Panc1 (cell line): ENCODE measurements at regions not wholly inside any gene's neighbourhood (a gene's known extent, or its start where the extent isn't known, plus 50 kb on each side); places are given as distances from the start of the nearest gene placed in this dataset.

Experiments used
- ATAC-seq: fragments of 200-7000 bp; cut with Tn5 transposase; 2 replicates; pipeline ENCODE4 v1.9.1; 2020; ENCODE audit warnings: mild to moderate bottlenecking, moderate library complexity
- BruUV-seq: library from RNA; stranded (reverse); fragments of 400-500 nt; replicated peaks from 2 replicates; lab custom pipeline; 2021; lab: Mats Ljungman, UMichigan
- CTCF ChIA-PET: fragments of 300-600 bp; sonication (Branson Sonifier 250); formaldehyde crosslinking; loops from one replicate; lab custom pipeline; 2022; ENCODE audit warnings: antibody characterized with exemption; lab: Charles Lee
- POLR2A ChIA-PET: fragments of 300-600 bp; sonication (Branson Sonifier 250); formaldehyde crosslinking; loops from one replicate; lab custom pipeline; 2022; ENCODE audit warnings: antibody characterized with exemption; lab: Charles Lee
- DNase-seq: peaks from one replicate; pipeline ENCODE4 v3.0.0-alpha.2; 2010; ENCODE audit warnings: low read depth, low spot score
- H3K27ac ChIP-seq: 2 replicates; pipeline ENCODE4 v1.5.1; 2011; ENCODE audit warnings: mild to moderate bottlenecking, low read length, inconsistent platforms
- H3K27me3 ChIP-seq: fragments of 200-500 bp; sonication (Bioruptor generic); 2 replicates; pipeline ENCODE4 v1.6.0; 2014; ENCODE audit warnings: low read length, inconsistent platforms; ENCODE audit not compliant: control insufficient read depth, insufficient read depth
- H3K36me3 ChIP-seq: fragments of 200-500 bp; sonication (Bioruptor generic); 2 replicates; pipeline ENCODE4 v1.5.1; 2014; ENCODE audit warnings: inconsistent platforms, mild to moderate bottlenecking, low read length, moderate library complexity; ENCODE audit not compliant: control insufficient read depth, insufficient read depth
- H3K4me1 ChIP-seq: 2 replicates; pipeline ENCODE4 v1.5.1; 2011; ENCODE audit warnings: inconsistent platforms, mild to moderate bottlenecking, low read length, moderate library complexity; ENCODE audit not compliant: control insufficient read depth, insufficient read depth
- H3K4me3 ChIP-seq, 2 experiments: 2 replicates each; pipeline ENCODE4 v1.5.1; 2011 to 2012; ENCODE audit warnings: low read depth in 2 of 2, low read length in 2 of 2, mild to moderate bottlenecking in 2 of 2, inconsistent platforms in 1 of 2, moderate library complexity in 1 of 2
- H3K9me3 ChIP-seq: fragments of 200-500 bp; sonication (Bioruptor generic); 2 replicates; pipeline ENCODE4 v1.5.1; 2014; ENCODE audit warnings: low read depth, mild to moderate bottlenecking, inconsistent platforms, low read length, moderate library complexity; ENCODE audit not compliant: control insufficient read depth, insufficient read depth
- POLR2AphosphoS5 ChIP-seq: IDR thresholded peaks from 2 replicates; pipeline ENCODE4 v1.6.1; 2012; ENCODE audit warnings: mild to moderate bottlenecking, low read depth, low read length, moderate library complexity
- SIN3A ChIP-seq: IDR thresholded peaks from 2 replicates; pipeline ENCODE4 v1.6.1; 2012; ENCODE audit warnings: low read depth, mild to moderate bottlenecking, low read length, moderate library complexity, borderline replicate concordance; ENCODE audit not compliant: insufficient read depth
- TCF7L2 ChIP-seq: IDR thresholded peaks from 2 replicates; pipeline ENCODE4 v1.6.1; 2011; ENCODE audit warnings: mild to moderate bottlenecking, low read depth, low read length, inconsistent platforms
- in situ Hi-C: cut with HindIII; loops from 2 replicates; pipeline ENCODE4 v1.10.0; 2016; ENCODE audit warnings: low sequenced_read_pairs, low pct_unique_long_range_greater_than_20kb
- intact Hi-C: fragments of 100-400 bp; cut with micrococcal nuclease; formaldehyde crosslinking; loops from one replicate; pipeline ENCODE4 v1.10.0; 2022; ENCODE audit not compliant: unreplicated experiment
- TF ChIP-seq, protein P1 (sequence below), 2 experiments: IDR thresholded peaks; 2 replicates each; pipeline ENCODE4 v1.6.1; 2011 to 2012; ENCODE audit warnings: low read depth in 2 of 2, control low read depth in 1 of 2, low read length in 1 of 2, mild to moderate bottlenecking in 1 of 2, moderate library complexity in 1 of 2; ENCODE audit not compliant: insufficient read depth in 1 of 2
- TF ChIP-seq, protein P2 (sequence below): fragments of 450-650 bp; IDR thresholded peaks from 2 replicates; pipeline ENCODE4 v1.5.1; 2017; ENCODE audit warnings: mild to moderate bottlenecking

DNA sequence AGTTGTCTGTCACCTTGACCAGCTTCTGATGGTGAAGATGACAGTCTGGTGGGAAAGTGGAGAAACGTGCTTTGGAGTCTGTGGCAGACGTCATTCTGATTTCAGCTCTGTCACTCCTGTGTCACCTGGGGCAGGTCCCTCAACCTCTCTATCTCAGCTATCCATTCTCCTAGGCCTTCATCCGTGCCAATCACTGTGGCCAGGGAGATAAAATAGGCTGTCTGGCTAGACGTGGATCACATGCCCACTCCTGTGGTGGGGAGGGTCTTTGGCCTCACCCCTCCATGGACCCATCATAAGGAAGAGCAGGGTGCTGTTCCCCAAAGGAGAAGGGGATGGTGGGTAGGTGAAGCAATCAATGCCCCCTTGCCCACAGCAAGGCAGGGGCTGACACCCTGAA is 140.3 kb downstream of the ACTL8 start:
- in situ Hi-C loops = no loop called here
- TF ChIP-seq, protein P1, sequence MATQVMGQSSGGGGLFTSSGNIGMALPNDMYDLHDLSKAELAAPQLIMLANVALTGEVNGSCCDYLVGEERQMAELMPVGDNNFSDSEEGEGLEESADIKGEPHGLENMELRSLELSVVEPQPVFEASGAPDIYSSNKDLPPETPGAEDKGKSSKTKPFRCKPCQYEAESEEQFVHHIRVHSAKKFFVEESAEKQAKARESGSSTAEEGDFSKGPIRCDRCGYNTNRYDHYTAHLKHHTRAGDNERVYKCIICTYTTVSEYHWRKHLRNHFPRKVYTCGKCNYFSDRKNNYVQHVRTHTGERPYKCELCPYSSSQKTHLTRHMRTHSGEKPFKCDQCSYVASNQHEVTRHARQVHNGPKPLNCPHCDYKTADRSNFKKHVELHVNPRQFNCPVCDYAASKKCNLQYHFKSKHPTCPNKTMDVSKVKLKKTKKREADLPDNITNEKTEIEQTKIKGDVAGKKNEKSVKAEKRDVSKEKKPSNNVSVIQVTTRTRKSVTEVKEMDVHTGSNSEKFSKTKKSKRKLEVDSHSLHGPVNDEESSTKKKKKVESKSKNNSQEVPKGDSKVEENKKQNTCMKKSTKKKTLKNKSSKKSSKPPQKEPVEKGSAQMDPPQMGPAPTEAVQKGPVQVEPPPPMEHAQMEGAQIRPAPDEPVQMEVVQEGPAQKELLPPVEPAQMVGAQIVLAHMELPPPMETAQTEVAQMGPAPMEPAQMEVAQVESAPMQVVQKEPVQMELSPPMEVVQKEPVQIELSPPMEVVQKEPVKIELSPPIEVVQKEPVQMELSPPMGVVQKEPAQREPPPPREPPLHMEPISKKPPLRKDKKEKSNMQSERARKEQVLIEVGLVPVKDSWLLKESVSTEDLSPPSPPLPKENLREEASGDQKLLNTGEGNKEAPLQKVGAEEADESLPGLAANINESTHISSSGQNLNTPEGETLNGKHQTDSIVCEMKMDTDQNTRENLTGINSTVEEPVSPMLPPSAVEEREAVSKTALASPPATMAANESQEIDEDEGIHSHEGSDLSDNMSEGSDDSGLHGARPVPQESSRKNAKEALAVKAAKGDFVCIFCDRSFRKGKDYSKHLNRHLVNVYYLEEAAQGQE (IDR thresholded peaks at IDR 0.05; ENCODE audit: insufficient read depth in 1 of 2, low read depth in 2 of 2, low read length in 1 of 2) = no peak
- no peak for TF ChIP-seq POLR2AphosphoS5
- TF ChIP-seq, protein P2, sequence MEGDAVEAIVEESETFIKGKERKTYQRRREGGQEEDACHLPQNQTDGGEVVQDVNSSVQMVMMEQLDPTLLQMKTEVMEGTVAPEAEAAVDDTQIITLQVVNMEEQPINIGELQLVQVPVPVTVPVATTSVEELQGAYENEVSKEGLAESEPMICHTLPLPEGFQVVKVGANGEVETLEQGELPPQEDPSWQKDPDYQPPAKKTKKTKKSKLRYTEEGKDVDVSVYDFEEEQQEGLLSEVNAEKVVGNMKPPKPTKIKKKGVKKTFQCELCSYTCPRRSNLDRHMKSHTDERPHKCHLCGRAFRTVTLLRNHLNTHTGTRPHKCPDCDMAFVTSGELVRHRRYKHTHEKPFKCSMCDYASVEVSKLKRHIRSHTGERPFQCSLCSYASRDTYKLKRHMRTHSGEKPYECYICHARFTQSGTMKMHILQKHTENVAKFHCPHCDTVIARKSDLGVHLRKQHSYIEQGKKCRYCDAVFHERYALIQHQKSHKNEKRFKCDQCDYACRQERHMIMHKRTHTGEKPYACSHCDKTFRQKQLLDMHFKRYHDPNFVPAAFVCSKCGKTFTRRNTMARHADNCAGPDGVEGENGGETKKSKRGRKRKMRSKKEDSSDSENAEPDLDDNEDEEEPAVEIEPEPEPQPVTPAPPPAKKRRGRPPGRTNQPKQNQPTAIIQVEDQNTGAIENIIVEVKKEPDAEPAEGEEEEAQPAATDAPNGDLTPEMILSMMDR = no peak
- no peak for TF ChIP-seq SIN3A
- TF ChIP-seq TCF7L2 = no peak
- CTCF ChIA-PET = interaction anchor here (0.8 kb wide), 1 partner anchor 112 kb away, joined by 3 read pairs; no protein-coding TSS in a partner anchor
- Histone ChIP-seq H3K4me1 (no peaks in the 10 kb centered on the region), H3K27ac (no peak overlapping the region), H3K4me3 (no peak overlapping the region), H3K9me3 (no peaks in the 10 kb centered on the region), H3K36me3 (no peaks in the 10 kb centered on the region), H3K27me3 (peaks cover 5% of the 10 kb centered on the region)
- POLR2A ChIA-PET = no interaction called here
- BruUV-seq = no TSS peak
- ATAC-seq (no peak), DNase-seq (no peak)
- intact Hi-C loops = no loop called here

GRCh38 chr1:17895986-17896385 is 140.9 kb downstream of the ACTL8 start:
- ChIA-PET CTCF (interaction anchor here (0.8 kb wide), 1 partner anchor 112 kb away, joined by 3 read pairs; no protein-coding TSS in a partner anchor), POLR2A (no interaction called here)
- no peak for DNase-seq
- in situ Hi-C loops = no loop called here
- TF ChIP-seq, protein P1 (IDR thresholded peaks at IDR 0.05; ENCODE audit: insufficient read depth in 1 of 2, low read depth in 2 of 2, low read length in 1 of 2) = no peak
- TF ChIP-seq TCF7L2 (no peak), POLR2AphosphoS5 (no peak), SIN3A (no peak)
- TF ChIP-seq, protein P2 = no peak
- Histone ChIP-seq H3K4me1 (no peaks in the 10 kb centered on the region), H3K36me3 (no peaks in the 10 kb centered on the region), H3K4me3 (no peak overlapping the region), H3K27ac (no peak overlapping the region), H3K9me3 (no peaks in the 10 kb centered on the region), H3K27me3 (peaks cover 5% of the 10 kb centered on the region)
- intact Hi-C loops = no loop called here
- ATAC-seq = no peak
- BruUV-seq = no TSS peak
